Caco-2 (cell line): ENCODE measurements at regions not wholly inside any gene's neighbourhood (a gene's known extent, or its start where the extent isn't known, plus 50 kb on each side); places are given as distances from the start of the nearest gene placed in this dataset.
"Not testable (repeated sequence)": the region's sequence is repeated elsewhere in the genome, so short reads cannot be mapped to it uniquely, and the experiment has no call there.

Experiments
- BruUV-seq: library from RNA; stranded (reverse); fragments of 400-500 nt; replicated peaks from 2 replicates; lab custom pipeline; 2021; lab: Mats Ljungman, UMichigan
- CTCF ChIA-PET: fragments of 300-600 bp; sonication (Branson Sonifier 250); formaldehyde crosslinking; loops from one replicate; lab custom pipeline; 2022; ENCODE audit warnings: antibody characterized with exemption; lab: Charles Lee
- POLR2A ChIA-PET: fragments of 300-600 bp; sonication (Branson Sonifier 250); formaldehyde crosslinking; loops from one replicate; lab custom pipeline; 2022; ENCODE audit warnings: antibody characterized with exemption; lab: Charles Lee
- DNase-seq, 2 experiments: peaks; one replicate each; pipeline versions ENCODE4 v3.0.0 to v3.0.0-alpha.2; 2020 to 2022
- H3K27me3 ChIP-seq: replicated peaks from 2 replicates; pipeline ENCODE4 v1.6.0; 2011; ENCODE audit warnings: low read length; ENCODE audit not compliant: control insufficient read depth, insufficient read depth
- H3K36me3 ChIP-seq: 2 replicates; pipeline ENCODE4 v1.5.1; 2011; ENCODE audit warnings: low read length; ENCODE audit not compliant: control insufficient read depth, insufficient read depth
- H3K4me1 ChIP-seq: fragments of 250-450 bp; sonication (Bioruptor Pico); 2 replicates; pipeline ENCODE4 v1.5.1; 2020; ENCODE audit warnings: mild to moderate bottlenecking
- H3K4me3 ChIP-seq: 2 replicates; pipeline ENCODE4 v1.5.1; 2011; ENCODE audit warnings: low read depth, mild to moderate bottlenecking, control low read depth, low read length
- H3K9me3 ChIP-seq: fragments of 250-450 bp; sonication (Bioruptor Pico); 2 replicates; pipeline ENCODE4 v1.5.1; 2020; ENCODE audit warnings: mild to moderate bottlenecking, moderate library complexity
- H3K27ac Mint-ChIP-seq: one replicate; pipeline ENCODE4 v1.8.0; 2022; ENCODE audit warnings: mixed read lengths; ENCODE audit not compliant: unreplicated experiment
- H3K27me3 Mint-ChIP-seq: one replicate; pipeline ENCODE4 v1.8.0; 2022; ENCODE audit warnings: mixed read lengths; ENCODE audit not compliant: insufficient read depth, unreplicated experiment
- H3K36me3 Mint-ChIP-seq: one replicate; pipeline ENCODE4 v1.8.0; 2022; ENCODE audit warnings: mild to moderate bottlenecking, mixed read lengths; ENCODE audit not compliant: insufficient read depth, unreplicated experiment
- H3K4me1 Mint-ChIP-seq: one replicate; pipeline ENCODE4 v1.8.0; 2022; ENCODE audit warnings: low read depth, mixed read lengths; ENCODE audit not compliant: unreplicated experiment
- H3K4me3 Mint-ChIP-seq: one replicate; pipeline ENCODE4 v1.8.0; 2022; ENCODE audit warnings: mild to moderate bottlenecking, moderate library complexity, mixed read lengths; ENCODE audit not compliant: unreplicated experiment
- H3K9me3 Mint-ChIP-seq: one replicate; pipeline ENCODE4 v1.8.0; 2022; ENCODE audit warnings: mixed read lengths; ENCODE audit not compliant: unreplicated experiment
- CTCF ChIP-seq, 2 experiments: fragments of 200-600 bp in 1 of 2; IDR thresholded peaks; 1 replicate in 1 of 2; 2 replicates in 1 of 2; pipeline versions ENCODE4 v1.5.1 to v1.8.0; 2011 to 2022; ENCODE audit warnings: antibody characterized with exemption in 1 of 2, control low read depth in 1 of 2, inconsistent platforms in 1 of 2, low read depth in 1 of 2, low read length in 1 of 2, mild to moderate bottlenecking in 1 of 2, moderate library complexity in 1 of 2; ENCODE audit not compliant: insufficient read depth in 1 of 2, severe bottlenecking in 1 of 2, unreplicated experiment in 1 of 2
- intact Hi-C: fragments of 100-400 bp; cut with micrococcal nuclease; formaldehyde crosslinking; loops from one replicate; pipeline ENCODE4 v1.10.0; 2022; ENCODE audit not compliant: unreplicated experiment

GRCh38 chr12:131333621-131334440 lies 377.1 kb upstream of the SFSWAP start:
- Histone ChIP-seq H3K4me3 (no peak overlapping the region), H3K36me3 (no peaks in the 10 kb centered on the region), H3K9me3 (no peaks in the 10 kb centered on the region), H3K4me1 (no peaks in the 10 kb centered on the region), H3K27me3 (no peaks in the 10 kb centered on the region)
- Mint-ChIP-seq H3K36me3 (no peaks in the 10 kb centered on the region), H3K4me3 (no peak overlapping the region), H3K4me1 (no peaks in the 10 kb centered on the region), H3K27ac (no peak overlapping the region), H3K27me3 (peaks cover 6% of the 10 kb centered on the region), H3K9me3 (peaks cover 11% of the 10 kb centered on the region)
- CTCF ChIA-PET, result no interaction called here
- POLR2A ChIA-PET, result no interaction called here
- DNase-seq, result no peak
- no TSS peak for BruUV-seq
- intact Hi-C loops, result no loop called here
- no peak for TF ChIP-seq CTCF (IDR thresholded peaks at IDR 0.05; ENCODE audit: insufficient read depth in 1 of 2, low read depth in 1 of 2, low read length in 1 of 2, severe bottlenecking in 1 of 2, unreplicated experiment in 1 of 2)

GRCh38 chr12:131334835-131335234 lies 376.1 kb upstream of the SFSWAP start:
- ChIA-PET POLR2A (no interaction called here), CTCF (no interaction called here)
- Mint-ChIP-seq H3K27ac (no peak overlapping the region), H3K36me3 (no peaks in the 10 kb centered on the region), H3K4me1 (no peaks in the 10 kb centered on the region), H3K27me3 (peaks cover 6% of the 10 kb centered on the region), H3K9me3 (peaks cover 7% of the 10 kb centered on the region), H3K4me3 (no peak overlapping the region)
- no TSS peak for BruUV-seq
- H3K4me1 ChIP-seq, result no peaks in the 10 kb centered on the region
- no peak for DNase-seq
- intact Hi-C loops, result no loop called here
- H3K27me3 ChIP-seq, result no peaks in the 10 kb centered on the region
- no peak for TF ChIP-seq CTCF (IDR thresholded peaks at IDR 0.05; ENCODE audit: insufficient read depth in 1 of 2, low read depth in 1 of 2, low read length in 1 of 2, severe bottlenecking in 1 of 2, unreplicated experiment in 1 of 2)
- H3K4me3 ChIP-seq, result no peak overlapping the region
- no peaks in the 10 kb centered on the region for H3K9me3 ChIP-seq
- H3K36me3 ChIP-seq, result no peaks in the 10 kb centered on the region

- H3K9me3 ChIP-seq, result no peaks in the 10 kb centered on the region
- intact Hi-C loops, result no loop called here
- Mint-ChIP-seq H3K4me1 (no peaks in the 10 kb centered on the region), H3K27ac (no peak overlapping the region), H3K36me3 (no peaks in the 10 kb centered on the region), H3K27me3 (peaks cover 5% of the 10 kb centered on the region), H3K9me3 (peaks cover under 1% of the 10 kb centered on the region), H3K4me3 (no peak overlapping the region)
- CTCF ChIA-PET, result no interaction called here
- BruUV-seq, result no TSS peak
- no peaks in the 10 kb centered on the region for H3K36me3 ChIP-seq
- no peak overlapping the region for H3K4me3 ChIP-seq
- no peaks in the 10 kb centered on the region for H3K27me3 ChIP-seq
- no peaks in the 10 kb centered on the region for H3K4me1 ChIP-seq
- DNase-seq, result no peak
- no peak for TF ChIP-seq CTCF (IDR thresholded peaks at IDR 0.05; ENCODE audit: insufficient read depth in 1 of 2, low read depth in 1 of 2, low read length in 1 of 2, severe bottlenecking in 1 of 2, unreplicated experiment in 1 of 2)
- POLR2A ChIA-PET, result no interaction called here
Observed at GRCh38 chr12:131335456-131335855, 375.4 kb upstream of the SFSWAP start.

DNA sequence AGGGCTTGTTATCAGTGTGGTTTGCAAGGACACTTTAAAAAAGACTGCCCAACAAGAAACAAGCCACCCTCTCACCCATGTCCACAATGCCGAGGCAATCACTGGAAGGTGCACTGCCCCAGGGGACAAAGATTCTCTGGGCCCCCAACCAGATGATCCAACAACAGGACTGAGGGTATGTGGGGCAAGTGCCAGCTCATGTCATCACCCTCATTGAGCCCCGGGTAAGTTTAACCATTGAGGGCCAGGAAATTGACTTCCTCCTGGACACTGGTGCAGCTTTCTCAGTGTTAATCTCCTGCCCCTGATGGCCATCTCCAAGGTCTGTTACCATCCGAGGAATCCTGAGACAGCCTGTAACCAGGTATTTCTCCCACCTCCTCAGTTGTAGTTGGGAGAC lies 373.0 kb upstream of the SFSWAP start:
- H3K9me3 ChIP-seq, H3K4me1 Mint-ChIP-seq, H3K9me3 Mint-ChIP-seq, intact Hi-C loops, H3K27me3 ChIP-seq, H3K4me3 ChIP-seq, H3K36me3 Mint-ChIP-seq, DNase-seq, H3K27ac Mint-ChIP-seq, H3K36me3 ChIP-seq, CTCF ChIA-PET, H3K4me1 ChIP-seq, BruUV-seq, POLR2A ChIA-PET, H3K4me3 Mint-ChIP-seq, H3K27me3 Mint-ChIP-seq: not testable (repeated sequence)
